ENCODE measurements at regions not wholly inside any gene's neighbourhood (a gene's known extent, or its start where the extent isn't known, plus 50 kb on each side); places are given as distances from the start of the nearest gene placed in this dataset.
A peak's percentile ranks its signal among the peaks of the same experiment; 100 is the strongest.
"Not testable (repeated sequence)": the region's sequence is repeated elsewhere in the genome, so short reads cannot be mapped to it uniquely, and the experiment has no call there.

- no peaks in the 10 kb centered on the region for H3K9me3 ChIP-seq (ENCODE audit: control insufficient read depth, insufficient read depth, low read depth, low read length)
- intact Hi-C loops (cut with micrococcal nuclease; ENCODE audit: unreplicated experiment): loop anchor here (10.0 kb wide), 2 partner anchors 74 to 126 kb away; no protein-coding TSS in a partner anchor
- no peaks in the 10 kb centered on the region for H3K27me3 ChIP-seq (ENCODE audit: control insufficient read depth, insufficient read depth, low read length)
- in situ Hi-C loops (cut with HindIII; ENCODE audit: low pct_unique_long_range_greater_than_20kb, low sequenced_read_pairs): no loop called here
- no peak for TF ChIP-seq TCF7L2 (IDR thresholded peaks at IDR 0.05; ENCODE audit: low read depth, low read length)
- TF ChIP-seq POLR2AphosphoS5 (IDR thresholded peaks at IDR 0.05; ENCODE audit: low read depth, low read length): no peak
- no TSS peak for BruUV-seq (replicated peaks)
- ChIA-PET CTCF (no interaction called here), POLR2A (interaction anchor here (0.6 kb wide), 1 partner anchor 33 kb away, joined by 3 read pairs; no protein-coding TSS in a partner anchor)
- no peak overlapping the region for H3K4me3 ChIP-seq (ENCODE audit: low read depth in 2 of 2, low read length in 2 of 2)
- H3K36me3 ChIP-seq (ENCODE audit: control insufficient read depth, insufficient read depth, low read length): no peaks in the 10 kb centered on the region
- peak overlapping the region; percentile 88 for H3K27ac ChIP-seq (ENCODE audit: low read length)
- ATAC-seq (no peak), DNase-seq (ENCODE audit: low read depth, low spot score) (no peak)
- peaks cover 26% of the 10 kb centered on the region for H3K4me1 ChIP-seq (ENCODE audit: control insufficient read depth, insufficient read depth, low read length)
Measured at GRCh38 chr10:21368728-21369425, 156.6 kb downstream of the SKIDA1 start.

- ChIA-PET POLR2A (no interaction called here), CTCF (no interaction called here)
- Histone ChIP-seq H3K9me3 (ENCODE audit: control insufficient read depth, insufficient read depth, low read depth, low read length) (no peaks in the 10 kb centered on the region), H3K27me3 (ENCODE audit: control insufficient read depth, insufficient read depth, low read length) (no peaks in the 10 kb centered on the region), H3K4me1 (ENCODE audit: control insufficient read depth, insufficient read depth, low read length) (peaks cover 32% of the 10 kb centered on the region), H3K27ac (ENCODE audit: low read length) (peak overlapping the region; percentile 88), H3K4me3 (ENCODE audit: low read depth in 2 of 2, low read length in 2 of 2) (no peak overlapping the region), H3K36me3 (ENCODE audit: control insufficient read depth, insufficient read depth, low read length) (no peaks in the 10 kb centered on the region)
- ATAC-seq: no peak
- in situ Hi-C loops (cut with HindIII; ENCODE audit: low pct_unique_long_range_greater_than_20kb, low sequenced_read_pairs) (no loop called here), intact Hi-C loops (cut with micrococcal nuclease; ENCODE audit: unreplicated experiment) (loop anchor here (10.0 kb wide), 2 partner anchors 73 to 127 kb away; no protein-coding TSS in a partner anchor)
- no TSS peak for BruUV-seq (replicated peaks)
- TF ChIP-seq CTCF (IDR thresholded peaks at IDR 0.05) (no peak), TCF7L2 (IDR thresholded peaks at IDR 0.05; ENCODE audit: low read depth, low read length) (no peak), REST (IDR thresholded peaks at IDR 0.05; ENCODE audit: insufficient read depth in 1 of 2, low read depth in 2 of 2, low read length in 1 of 2) (no peak), SIN3A (IDR thresholded peaks at IDR 0.05; ENCODE audit: borderline replicate concordance, insufficient read depth, low read depth, low read length) (no peak), POLR2AphosphoS5 (IDR thresholded peaks at IDR 0.05; ENCODE audit: low read depth, low read length) (no peak)
- no peak for DNase-seq (ENCODE audit: low read depth, low spot score)
Measured at GRCh38 chr10:21368022-21368582, 157.4 kb downstream of the SKIDA1 start.

- CTCF ChIA-PET; H3K27me3 ChIP-seq (ENCODE audit: control insufficient read depth, insufficient read depth, low read length); BruUV-seq (replicated peaks); POLR2A ChIA-PET; H3K36me3 ChIP-seq (ENCODE audit: control insufficient read depth, insufficient read depth, low read length); H3K9me3 ChIP-seq (ENCODE audit: control insufficient read depth, insufficient read depth, low read depth, low read length); in situ Hi-C loops (cut with HindIII; ENCODE audit: low pct_unique_long_range_greater_than_20kb, low sequenced_read_pairs); H3K4me3 ChIP-seq (ENCODE audit: low read depth in 2 of 2, low read length in 2 of 2); ATAC-seq; DNase-seq (ENCODE audit: low read depth, low spot score): not testable (repeated sequence)
- peaks cover 32% of the 10 kb centered on the region for H3K4me1 ChIP-seq (ENCODE audit: control insufficient read depth, insufficient read depth, low read length)
- intact Hi-C loops (cut with micrococcal nuclease; ENCODE audit: unreplicated experiment): loop anchor here (10.0 kb wide), 2 partner anchors 71 to 129 kb away; no protein-coding TSS in a partner anchor
- H3K27ac ChIP-seq (ENCODE audit: low read length): peak overlapping the region; percentile 88
Measured at GRCh38 chr10:21366108-21366507, 159.4 kb downstream of the SKIDA1 start.
